H1 (cell line): ENCODE measurements at regions not wholly inside any gene's neighbourhood (a gene's known extent, or its start where the extent isn't known, plus 50 kb on each side); places are given as distances from the start of the nearest gene placed in this dataset.

Source experiments
- CTCF ChIA-PET: fragments of 300-600 bp; sonication (Branson Sonifier 250); formaldehyde crosslinking; loops from one replicate; lab custom pipeline; 2021; ENCODE audit not compliant: partially characterized antibody; lab: Charles Lee
- POLR2A ChIA-PET: fragments of 300-600 bp; sonication (Branson Sonifier 250); formaldehyde crosslinking; loops from one replicate; lab custom pipeline; 2021; ENCODE audit warnings: inconsistent platforms; ENCODE audit not compliant: partially characterized antibody; lab: Charles Lee
- DNase-seq, 2 experiments: peaks; one replicate each; pipeline versions ENCODE4 v3.0.0 to v3.0.0-alpha.2; 2010 to 2022; ENCODE audit warnings: low spot score in 2 of 2, low read depth in 1 of 2, mixed read lengths in 1 of 2
- FAIRE-seq: peaks from 2 replicates; lab custom pipeline; 2011; peaks lifted over from hg19 to GRCh38; lab: Jason Lieb, UNC
- H2AFZ ChIP-seq: 2 replicates; pipeline ENCODE4 v1.8.1; 2012; ENCODE audit warnings: low read length, inconsistent platforms
- H2AK5ac ChIP-seq: 2 replicates; pipeline ENCODE4 v1.6.1; 2013; ENCODE audit warnings: low read depth, low read length
- H2BK120ac ChIP-seq: replicated peaks from 2 replicates; pipeline ENCODE3; 2013; ENCODE audit warnings: low read depth, low read length, inconsistent platforms
- H2BK12ac ChIP-seq: 2 replicates; pipeline ENCODE4 v1.6.1; 2013; ENCODE audit warnings: low read depth, low read length
- H2BK15ac ChIP-seq: 2 replicates; pipeline ENCODE4 v1.6.1; 2013; ENCODE audit warnings: low read length
- H2BK20ac ChIP-seq: 2 replicates; pipeline ENCODE4 v1.6.1; 2013; ENCODE audit warnings: low read length
- H2BK5ac ChIP-seq: 2 replicates; pipeline ENCODE4 v1.6.1; 2013; ENCODE audit warnings: low read depth, low read length
- H3K14ac ChIP-seq: 2 replicates; pipeline ENCODE4 v1.6.1; 2013; ENCODE audit warnings: inconsistent platforms; ENCODE audit not compliant: insufficient read length
- H3K18ac ChIP-seq: 2 replicates; pipeline ENCODE4 v1.6.1; 2013; ENCODE audit warnings: low read length; ENCODE audit errors: extremely low read depth
- H3K23ac ChIP-seq: 2 replicates; pipeline ENCODE4 v1.6.1; 2013; ENCODE audit warnings: inconsistent platforms; ENCODE audit not compliant: insufficient read length
- H3K23me2 ChIP-seq: 2 replicates; pipeline ENCODE4 v1.6.1; 2013; ENCODE audit warnings: low read depth, low read length
- H3K27ac ChIP-seq: 2 replicates; pipeline ENCODE4 v1.6.1; 2011; ENCODE audit warnings: low read depth, low read length, inconsistent platforms
- H3K27me3 ChIP-seq, 4 experiments: replicated peaks in 1 of 4; 1 replicate in 1 of 4; 2 replicates in 3 of 4; pipeline versions ENCODE4 v1.6.1 to v1.8.1; 2011 to 2013; ENCODE audit warnings: low read length in 3 of 4, mild to moderate bottlenecking in 3 of 4, inconsistent platforms in 2 of 4, mixed read lengths in 2 of 4, moderate library complexity in 1 of 4; ENCODE audit not compliant: control insufficient read depth in 3 of 4, insufficient read depth in 3 of 4; ENCODE audit errors: extremely low read depth in 1 of 4
- H3K36me3 ChIP-seq, 4 experiments: 2 replicates each; pipeline versions ENCODE4 v1.6.1 to v1.8.1; 2011 to 2013; ENCODE audit warnings: mild to moderate bottlenecking in 4 of 4, low read length in 3 of 4, moderate library complexity in 2 of 4, control low read depth in 1 of 4, inconsistent platforms in 1 of 4; ENCODE audit not compliant: insufficient read depth in 4 of 4, control insufficient read depth in 2 of 4
- H3K4ac ChIP-seq: replicated peaks from 2 replicates; pipeline ENCODE3; 2013; ENCODE audit warnings: low read length, low read depth, mixed read lengths, inconsistent platforms; ENCODE audit not compliant: insufficient read length
- H3K4me1 ChIP-seq, 4 experiments: replicated peaks in 1 of 4; 1 replicate in 1 of 4; 2 replicates in 3 of 4; pipeline versions ENCODE4 v1.6.1 to v1.8.1; 2011 to 2013; ENCODE audit warnings: low read length in 3 of 4, inconsistent platforms in 2 of 4, mixed read lengths in 1 of 4; ENCODE audit not compliant: insufficient read depth in 4 of 4, control insufficient read depth in 3 of 4
- H3K4me2 ChIP-seq, 2 experiments: 2 replicates each; pipeline versions ENCODE4 v1.6.1 to v1.8.1; 2011 to 2013; ENCODE audit warnings: low read depth in 2 of 2, low read length in 2 of 2, control low read depth in 1 of 2, inconsistent platforms in 1 of 2, mild to moderate bottlenecking in 1 of 2; ENCODE audit not compliant: insufficient read depth in 1 of 2
- H3K4me3 ChIP-seq, 4 experiments: fragments of 200-600, 300-600 bp in 1 of 4; sonication (generic), shearing (Covaris generic), sonication (Bioruptor Twin) in 1 of 4; 2 replicates each; pipeline versions ENCODE4 v1.5.1 to v1.8.1; 2011 to 2016; ENCODE audit warnings: low read length in 4 of 4, low read depth in 3 of 4, control low read depth in 2 of 4, inconsistent platforms in 2 of 4, mild to moderate bottlenecking in 2 of 4, mixed read lengths in 1 of 4, moderate library complexity in 1 of 4; ENCODE audit not compliant: insufficient read depth in 2 of 4; ENCODE audit errors: extremely low read depth in 1 of 4
- H3K56ac ChIP-seq: replicated peaks from 2 replicates; pipeline ENCODE3; 2013; ENCODE audit warnings: low read depth, mild to moderate bottlenecking, mixed read lengths, low read length, inconsistent platforms; ENCODE audit not compliant: insufficient read length
- H3K79me1 ChIP-seq: 2 replicates; pipeline ENCODE4 v1.6.1; 2013; ENCODE audit warnings: low read depth, low read length, control low read depth
- H3K79me2 ChIP-seq, 2 experiments: 2 replicates each; pipeline versions ENCODE4 v1.6.1 to v1.8.1; 2012 to 2013; ENCODE audit warnings: low read length in 2 of 2, mild to moderate bottlenecking in 2 of 2, inconsistent platforms in 1 of 2; ENCODE audit not compliant: insufficient read depth in 2 of 2, control insufficient read depth in 1 of 2
- H3K9ac ChIP-seq, 4 experiments: replicated peaks in 1 of 4; 1 replicate in 1 of 4; 2 replicates in 3 of 4; pipeline versions ENCODE4 v1.6.1 to v1.8.1; 2011 to 2013; ENCODE audit warnings: low read depth in 3 of 4, low read length in 3 of 4, control low read depth in 2 of 4, mild to moderate bottlenecking in 2 of 4, moderate library complexity in 2 of 4, inconsistent platforms in 1 of 4; ENCODE audit errors: extremely low read depth in 1 of 4
- H3K9me3 ChIP-seq, 2 experiments: 2 replicates each; pipeline versions ENCODE4 v1.6.1 to v1.8.1; 2012 to 2013; ENCODE audit warnings: mild to moderate bottlenecking in 2 of 2, moderate library complexity in 2 of 2, control low read depth in 1 of 2, inconsistent platforms in 1 of 2, low read depth in 1 of 2, low read length in 1 of 2, mixed read lengths in 1 of 2; ENCODE audit not compliant: insufficient read depth in 2 of 2
- H4K20me1 ChIP-seq, 2 experiments: replicated peaks in 1 of 2; 2 replicates each; pipeline versions ENCODE3 to v1.8.1; 2011 to 2013; ENCODE audit warnings: inconsistent platforms in 2 of 2, low read length in 2 of 2, mild to moderate bottlenecking in 1 of 2; ENCODE audit not compliant: insufficient read depth in 2 of 2, control insufficient read depth in 1 of 2
- H4K5ac ChIP-seq: 2 replicates; pipeline ENCODE4 v1.6.1; 2013; ENCODE audit warnings: low read length, low read depth, mixed read lengths, inconsistent platforms; ENCODE audit not compliant: insufficient read length
- H4K8ac ChIP-seq: 2 replicates; pipeline ENCODE4 v1.8.0; 2013; ENCODE audit warnings: mild to moderate bottlenecking, moderate library complexity, low read length, inconsistent platforms; ENCODE audit not compliant: insufficient read depth; ENCODE audit errors: extremely low read depth
- H4K91ac ChIP-seq: replicated peaks from 2 replicates; pipeline ENCODE3; 2013; ENCODE audit warnings: low read length, mixed read lengths, inconsistent platforms; ENCODE audit not compliant: insufficient read length
- EP300 ChIP-seq, 2 experiments: IDR thresholded peaks; 1 replicate in 1 of 2; 2 replicates in 1 of 2; pipeline ENCODE4 v1.6.1; 2011 to 2012; ENCODE audit warnings: low read depth in 2 of 2, low read length in 2 of 2, mild to moderate bottlenecking in 2 of 2, borderline replicate concordance in 1 of 2, inconsistent platforms in 1 of 2, moderate library complexity in 1 of 2
- GABPA ChIP-seq: IDR thresholded peaks from 2 replicates; pipeline ENCODE4 v1.6.1; 2011; ENCODE audit warnings: mild to moderate bottlenecking, low read length, moderate library complexity, borderline replicate concordance; ENCODE audit not compliant: insufficient read depth
- NANOG ChIP-seq: IDR thresholded peaks from 2 replicates; pipeline ENCODE4 v1.6.1; 2011; ENCODE audit warnings: low read length, low read depth, mild to moderate bottlenecking, inconsistent platforms; ENCODE audit not compliant: insufficient read depth, poor library complexity, severe bottlenecking
- WGBS, 2 experiments: shearing (Covaris generic) in 1 of 2; methylation state at CpG; one replicate each; pipeline versions ENCODE4 v1.1.6 to v1.1.7; 2013 to 2015; ENCODE audit warnings: low lambda C conversion rate in 2 of 2, mixed read lengths in 2 of 2, inconsistent platforms in 1 of 2, low coverage in 1 of 2, missing lambda C conversion rate in 1 of 2; ENCODE audit not compliant: insufficient replicate concordance in 2 of 2, insufficient coverage in 1 of 2, insufficient read length in 1 of 2; ENCODE audit errors: extremely low coverage in 1 of 2, missing lambda C conversion rate in 1 of 2; 5-methylcytosine and 5-hydroxymethylcytosine counted together

- Histone ChIP-seq H3K4me1 (no peaks in the 10 kb centered on the region), H2AFZ (no peak overlapping the region), H3K27me3 (no peaks in the 10 kb centered on the region), H2BK15ac (no peak overlapping the region), H3K9ac (no peak overlapping the region), H2AK5ac (no peak overlapping the region), H3K23ac (no peak overlapping the region), H3K4me3 (no peak overlapping the region), H3K4ac (no peak overlapping the region), H2BK20ac (no peak overlapping the region), H4K91ac (no peak overlapping the region), H3K36me3 (no peaks in the 10 kb centered on the region), H2BK120ac (no peak overlapping the region), H4K5ac (no peak overlapping the region), H3K27ac (no peak overlapping the region), H3K79me2 (no peaks in the 10 kb centered on the region), H3K9me3 (no peaks in the 10 kb centered on the region), H2BK12ac (no peak overlapping the region), H4K8ac (no peak overlapping the region), H4K20me1 (no peaks in the 10 kb centered on the region), H3K56ac (no peak overlapping the region), H3K4me2 (no peak overlapping the region), H2BK5ac (no peak overlapping the region), H3K18ac (no peak overlapping the region), H3K79me1 (no peaks in the 10 kb centered on the region), H3K14ac (no peak overlapping the region), H3K23me2 (no peaks in the 10 kb centered on the region)
- FAIRE-seq, result no peak
- ChIA-PET CTCF (interaction anchor here (3.0 kb wide), 1 partner anchor 31 kb away, joined by 11 read pairs; no protein-coding TSS in a partner anchor), POLR2A (no interaction called here)
- WGBS, 2 experiments, result 86% methylated on average over 4 of the region's 4 CpGs; no CpG with 5 or more reads in 1 of the 2 experiments
- no peak for DNase-seq
- TF ChIP-seq NANOG (no peak), GABPA (no peak), EP300 (IDR thresholded peaks at IDR 0.05; ENCODE audit: borderline replicate concordance in 1 of 2, low read depth in 2 of 2, low read length in 2 of 2) (no peak)
Observed at GRCh38 chr14:51782435-51782834, 78.0 kb upstream of the GNG2 start.
